GM21737 (cell line): ENCODE measurements at regions not wholly inside any gene's neighbourhood (a gene's known extent, or its start where the extent isn't known, plus 50 kb on each side); places are given as distances from the start of the nearest gene placed in this dataset.
A peak's percentile ranks its signal among the peaks of the same experiment; 100 is the strongest.

Experiments
- ATAC-seq: cut with Tn5 transposase; IDR thresholded peaks from one replicate; pipeline ENCODE4 v1.9.1; 2021; ENCODE audit warnings: mild to moderate bottlenecking, moderate library complexity; ENCODE audit not compliant: unreplicated experiment

DNA sequence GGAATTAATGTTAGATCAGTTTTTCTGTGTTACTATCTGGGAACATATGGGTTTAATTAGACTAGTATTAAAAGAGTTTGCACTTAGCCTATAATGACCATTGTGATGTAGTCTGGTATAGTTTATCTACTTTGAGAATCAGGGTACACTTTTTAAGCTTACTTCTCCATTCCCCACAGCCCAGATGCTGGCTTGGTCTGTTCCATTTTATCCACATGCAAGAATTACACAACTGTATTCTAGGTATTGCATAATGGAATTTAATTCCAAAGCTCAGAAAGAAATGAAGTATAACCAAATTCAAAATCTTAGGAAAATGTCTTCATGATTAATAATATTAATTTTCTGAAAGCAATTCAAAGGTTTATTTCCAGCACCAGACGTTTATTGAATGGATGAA lies 122.2 kb upstream of the PDGFD start:
- no peak for ATAC-seq

DNA sequence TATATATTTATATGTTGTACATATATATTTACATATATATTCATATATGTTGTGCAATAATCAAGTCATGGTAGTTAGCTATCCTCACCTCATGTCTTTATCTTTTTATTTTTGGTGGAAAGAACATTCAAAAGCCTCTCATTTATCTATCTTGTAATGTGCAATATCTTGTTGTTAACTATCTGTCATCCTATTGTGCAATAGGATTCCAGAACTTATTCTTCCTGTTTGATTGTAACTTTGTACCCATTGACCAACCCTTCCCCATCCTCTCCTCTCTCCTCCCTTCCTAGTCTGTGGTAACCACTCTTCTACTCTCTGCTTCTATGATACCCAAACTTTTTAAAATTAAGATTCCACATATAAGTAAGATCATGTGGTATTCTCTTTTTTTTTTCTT lies 115.6 kb upstream of the PDGFD start:
- ATAC-seq = no peak

DNA sequence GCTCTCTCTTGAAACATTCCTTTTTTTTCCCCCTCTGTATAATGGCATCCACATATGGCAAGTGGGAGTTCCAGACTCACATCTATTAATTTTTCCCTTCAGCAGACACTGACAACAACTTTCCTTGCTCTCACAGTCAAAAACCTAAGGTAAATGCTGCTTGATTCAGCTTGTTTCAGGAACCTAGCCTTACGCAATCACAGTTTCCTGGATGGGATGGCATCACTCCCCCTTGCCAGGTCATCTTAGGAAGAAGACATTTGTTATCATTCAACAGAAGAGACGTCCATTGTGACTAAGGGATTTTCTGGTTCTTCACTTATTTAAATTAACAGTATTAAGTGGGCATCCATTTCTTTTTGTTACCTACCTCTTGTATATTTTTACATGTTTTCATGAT lies 112.0 kb upstream of the PDGFD start:
- ATAC-seq = no peak

DNA sequence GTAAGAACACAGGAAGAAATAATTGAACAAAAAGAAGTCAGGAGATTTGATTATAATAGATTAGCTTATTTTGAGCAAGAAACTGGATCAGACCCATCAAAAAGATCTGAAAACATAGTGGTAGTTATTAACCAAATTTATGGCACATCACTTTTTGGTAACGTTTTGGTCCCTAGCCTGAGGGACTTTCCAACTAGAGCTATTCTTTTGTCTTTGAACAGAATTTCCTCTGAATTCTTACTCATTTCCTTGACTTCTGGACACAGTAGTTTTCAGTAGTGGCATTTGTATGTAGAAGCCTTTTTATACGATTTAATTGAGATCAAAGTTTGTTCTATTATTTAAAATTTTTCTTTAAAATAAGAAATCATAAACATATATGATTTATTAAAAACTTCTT lies 96.5 kb upstream of the PDGFD start:
- ATAC-seq = no peak

DNA sequence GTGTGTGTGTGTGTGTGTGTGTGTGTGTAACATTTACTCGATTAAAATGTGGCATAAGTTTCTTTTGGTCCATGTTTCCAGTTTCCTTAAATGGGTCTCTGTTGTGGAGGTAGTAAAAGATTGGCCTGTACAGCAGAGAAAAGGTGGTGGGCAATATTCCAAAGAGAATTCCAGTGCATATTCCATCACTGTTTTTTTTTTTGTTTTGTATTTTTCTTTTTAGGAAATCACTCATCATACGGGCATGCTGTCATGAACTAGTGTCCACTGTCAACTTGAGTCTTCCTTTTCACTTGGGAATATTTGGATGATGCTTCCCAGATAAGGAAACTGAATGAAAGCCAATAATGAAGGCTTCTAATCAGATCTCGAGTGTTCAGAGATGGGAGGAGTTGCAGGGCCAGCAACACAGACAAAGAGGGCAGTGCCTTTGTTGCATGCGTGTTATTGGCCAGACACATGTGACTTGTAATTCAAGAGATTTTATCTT lies 95.2 kb upstream of the PDGFD start:
- ATAC-seq = no peak

DNA sequence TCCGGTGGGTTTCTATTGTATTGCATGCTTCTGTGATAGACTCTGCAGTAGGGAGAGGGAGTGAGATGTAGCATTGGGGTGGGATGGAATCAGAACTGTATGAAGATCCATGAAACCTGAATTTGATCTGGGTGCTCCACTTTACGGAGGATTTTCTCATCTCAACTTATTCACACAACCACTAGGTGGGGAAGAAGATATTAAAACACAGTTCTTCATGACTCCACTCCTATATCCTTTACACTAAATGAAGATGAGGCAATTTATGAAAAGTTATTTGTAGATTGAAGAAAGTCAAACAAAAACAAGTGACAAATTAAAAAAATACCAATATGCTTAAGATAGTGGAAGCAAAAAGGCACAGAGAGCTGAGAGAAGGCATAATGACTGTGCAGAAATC lies 92.6 kb upstream of the PDGFD start:
- ATAC-seq = no peak

DNA sequence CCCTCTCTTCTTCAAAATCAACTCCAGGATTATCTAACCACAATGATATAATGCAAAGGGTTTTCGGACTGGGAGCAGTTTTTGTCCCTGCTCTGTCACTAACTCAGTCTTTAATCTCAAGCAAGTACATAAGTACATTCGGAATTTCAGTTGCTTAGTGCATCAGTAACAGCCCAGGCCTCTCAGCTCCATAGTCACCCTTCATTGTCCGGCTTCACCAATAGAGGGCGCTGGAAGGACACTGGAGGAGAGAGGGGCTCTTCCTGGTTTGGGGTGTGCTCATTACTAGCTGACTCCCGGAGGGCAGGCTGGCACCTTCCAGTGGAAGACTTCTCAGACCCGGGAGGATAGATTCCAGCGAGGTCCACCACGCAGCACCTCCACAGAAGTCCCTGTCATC lies 90.4 kb upstream of the PDGFD start:
- peak; percentile 90 for ATAC-seq

DNA sequence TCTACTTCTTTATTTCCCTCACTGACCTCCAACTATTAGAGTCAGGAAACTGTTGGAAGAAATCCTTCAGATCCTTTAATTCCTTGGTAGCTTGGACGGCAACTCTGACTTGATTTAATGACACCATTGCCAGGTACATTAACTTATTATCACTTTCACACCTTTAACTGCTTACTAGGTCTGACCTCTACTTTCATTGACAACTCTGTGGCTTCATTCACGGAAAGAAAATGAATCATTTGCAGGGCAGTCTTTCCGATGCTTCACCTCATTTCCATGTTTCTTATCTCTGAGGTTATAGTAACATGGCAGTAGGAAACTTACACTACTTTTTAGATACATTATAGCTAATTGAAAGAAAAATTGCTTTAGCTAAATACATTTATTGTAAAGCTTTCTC lies 82.6 kb upstream of the PDGFD start:
- no peak for ATAC-seq

DNA sequence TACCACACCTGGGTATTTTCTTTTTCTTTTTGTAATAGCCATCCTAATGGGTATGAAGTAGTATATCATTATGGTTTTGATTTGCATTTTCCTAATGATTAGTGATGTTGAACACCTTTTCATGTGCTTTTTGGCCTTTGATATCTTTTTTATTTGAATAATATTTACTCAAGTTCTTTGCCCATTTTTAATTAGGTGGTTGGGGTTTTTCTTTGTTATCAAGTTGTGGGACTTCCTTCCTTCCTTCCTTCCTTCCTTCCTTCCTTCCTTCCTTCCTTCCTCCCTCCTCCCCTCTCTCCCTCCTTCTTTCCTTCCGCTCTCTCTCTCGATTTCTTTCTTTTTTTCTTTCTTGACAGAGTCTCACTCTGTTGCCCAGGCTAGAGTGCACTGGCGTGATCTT lies 75.0 kb upstream of the PDGFD start:
- no peak for ATAC-seq

DNA sequence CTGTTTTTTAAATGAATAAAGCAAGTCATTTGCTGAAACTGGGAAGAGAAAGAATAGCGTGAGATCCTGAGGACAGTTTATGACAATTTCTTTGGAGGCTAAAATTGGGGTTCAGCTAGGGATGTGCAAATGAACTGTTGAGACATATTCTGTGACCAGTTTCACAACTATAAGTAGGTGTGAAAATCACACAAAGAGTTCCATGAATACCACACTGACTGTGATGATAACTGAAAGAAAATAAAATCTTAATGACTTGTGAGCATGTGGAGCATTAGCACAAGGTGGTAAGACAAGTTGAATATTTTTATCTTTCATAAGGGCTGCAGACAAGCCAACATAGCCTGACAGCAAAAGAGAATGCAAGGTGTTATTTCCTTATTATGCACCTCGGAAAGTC lies 61.1 kb upstream of the PDGFD start:
- no peak for ATAC-seq

DNA sequence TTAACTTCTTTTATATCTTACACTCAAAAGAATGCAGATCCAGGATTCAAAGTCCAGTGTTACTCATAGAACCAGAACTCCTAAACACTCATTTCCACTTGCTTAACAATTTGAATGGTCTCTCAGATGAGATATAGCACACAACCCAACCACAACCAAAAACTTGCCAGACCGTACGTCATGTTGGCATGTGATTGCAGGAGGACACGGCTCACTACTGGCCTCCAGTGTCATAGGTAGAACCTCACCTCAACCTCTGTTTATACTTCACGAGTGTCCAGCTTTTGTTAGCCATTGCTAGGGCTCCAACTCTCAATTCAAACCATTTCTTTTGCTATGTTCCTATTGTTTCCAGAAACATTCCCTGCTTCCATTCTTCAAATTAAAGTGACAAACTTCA lies 58.5 kb upstream of the PDGFD start:
- no peak for ATAC-seq

DNA sequence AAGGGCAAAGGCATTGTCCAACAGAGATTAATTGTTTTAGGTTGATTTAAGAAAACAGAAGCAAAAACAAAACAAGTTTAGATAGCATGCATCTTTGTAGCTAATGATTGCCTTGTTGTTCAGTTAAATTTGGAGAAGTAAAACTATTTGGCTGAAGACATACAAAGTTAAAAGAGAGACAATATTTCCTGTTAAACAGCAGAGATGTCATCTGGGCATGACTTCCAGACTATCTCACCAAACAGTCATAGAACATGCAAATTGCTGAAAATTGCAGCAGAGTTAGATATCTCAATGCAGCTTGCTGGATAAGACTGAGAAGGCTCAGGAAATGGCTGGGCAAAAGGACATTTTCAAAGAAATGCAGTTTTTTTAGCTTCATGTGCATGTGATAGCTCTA lies 57.5 kb upstream of the PDGFD start:
- ATAC-seq = no peak

DNA sequence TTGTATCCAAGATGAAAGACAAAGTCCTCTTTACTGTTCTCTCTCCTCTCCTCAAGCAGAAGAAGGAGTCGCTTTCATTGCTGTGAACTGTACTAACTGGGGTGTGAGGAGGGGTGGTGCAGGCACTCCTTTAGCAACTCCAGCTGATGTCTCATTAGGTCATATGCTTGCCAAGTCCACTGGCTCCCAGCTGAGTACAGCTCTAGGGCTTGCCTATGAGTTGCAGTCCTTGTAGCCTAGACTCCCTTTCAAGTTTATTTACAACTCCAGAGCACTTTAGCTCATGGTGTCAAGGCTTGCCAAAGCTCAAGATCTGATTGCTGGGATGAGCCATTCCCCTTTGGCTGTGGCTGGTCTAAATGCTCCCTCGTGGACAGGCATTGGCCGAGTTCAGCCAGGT lies 55.1 kb upstream of the PDGFD start:
- ATAC-seq = no peak

DNA sequence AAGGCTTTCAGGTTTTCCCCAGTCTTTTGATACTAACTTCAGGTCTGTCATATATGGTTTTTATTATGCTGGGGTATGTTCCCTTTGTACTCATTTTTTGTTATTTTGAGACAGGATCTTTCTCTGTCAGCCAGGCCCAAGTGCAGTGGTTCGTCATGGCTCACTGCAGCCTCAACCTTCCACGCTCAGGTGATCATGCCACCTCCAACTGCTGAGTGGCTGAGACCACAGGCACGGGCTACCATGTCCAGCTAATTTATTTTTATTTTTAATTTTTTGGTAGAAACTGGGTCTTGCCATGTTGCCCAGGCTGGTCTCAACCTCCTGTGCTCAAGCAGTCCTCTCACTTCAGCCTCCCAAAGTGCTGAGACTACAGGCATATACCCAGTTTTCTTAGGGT lies 50.6 kb upstream of the PDGFD start:
- ATAC-seq = no peak
